ENCODE measurements at regions not wholly inside any gene's neighbourhood (a gene's known extent, or its start where the extent isn't known, plus 50 kb on each side); places are given as distances from the start of the nearest gene placed in this dataset.

- intact Hi-C loops (cut with micrococcal nuclease; ENCODE audit: unreplicated experiment) = no loop called here
- H3K27ac ChIP-seq (ENCODE audit: low read length) = no peak overlapping the region
- BruUV-seq (replicated peaks) = no TSS peak
- no peaks in the 10 kb centered on the region for H3K9me3 ChIP-seq (ENCODE audit: control insufficient read depth, insufficient read depth, low read depth, low read length)
- no peak for DNase-seq (ENCODE audit: low read depth, low spot score)
- H3K36me3 ChIP-seq (ENCODE audit: control insufficient read depth, insufficient read depth, low read length) = no peaks in the 10 kb centered on the region
- no peaks in the 10 kb centered on the region for H3K4me1 ChIP-seq (ENCODE audit: control insufficient read depth, insufficient read depth, low read length)
- TF ChIP-seq POLR2AphosphoS5 (IDR thresholded peaks at IDR 0.05; ENCODE audit: low read depth, low read length) (no peak), REST (IDR thresholded peaks at IDR 0.05; ENCODE audit: insufficient read depth in 1 of 2, low read depth in 2 of 2, low read length in 1 of 2) (no peak), TCF7L2 (IDR thresholded peaks at IDR 0.05; ENCODE audit: low read depth, low read length) (no peak), SIN3A (IDR thresholded peaks at IDR 0.05; ENCODE audit: borderline replicate concordance, insufficient read depth, low read depth, low read length) (no peak), CTCF (IDR thresholded peaks at IDR 0.05) (no peak)
- POLR2A ChIA-PET = no interaction called here
- in situ Hi-C loops (cut with HindIII; ENCODE audit: low pct_unique_long_range_greater_than_20kb, low sequenced_read_pairs) = no loop called here
- ATAC-seq = no peak
- H3K4me3 ChIP-seq (ENCODE audit: low read depth in 2 of 2, low read length in 2 of 2) = no peak overlapping the region
- CTCF ChIA-PET = no interaction called here
- H3K27me3 ChIP-seq (ENCODE audit: control insufficient read depth, insufficient read depth, low read length) = no peaks in the 10 kb centered on the region
These were observed 256.2 kb upstream of the KLHL29 start for GRCh38 chr2:23128684-23129292.

GRCh38 chr2:23131066-23131575 lies 253.9 kb upstream of the KLHL29 start:
- TF ChIP-seq SIN3A (IDR thresholded peaks at IDR 0.05; ENCODE audit: borderline replicate concordance, insufficient read depth, low read depth, low read length) (no peak), TCF7L2 (IDR thresholded peaks at IDR 0.05; ENCODE audit: low read depth, low read length) (no peak), POLR2AphosphoS5 (IDR thresholded peaks at IDR 0.05; ENCODE audit: low read depth, low read length) (no peak), REST (IDR thresholded peaks at IDR 0.05; ENCODE audit: insufficient read depth in 1 of 2, low read depth in 2 of 2, low read length in 1 of 2) (no peak), CTCF (IDR thresholded peaks at IDR 0.05) (no peak)
- Histone ChIP-seq H3K4me3 (ENCODE audit: low read depth in 2 of 2, low read length in 2 of 2) (no peak overlapping the region), H3K9me3 (ENCODE audit: control insufficient read depth, insufficient read depth, low read depth, low read length) (no peaks in the 10 kb centered on the region), H3K4me1 (ENCODE audit: control insufficient read depth, insufficient read depth, low read length) (no peaks in the 10 kb centered on the region), H3K27me3 (ENCODE audit: control insufficient read depth, insufficient read depth, low read length) (no peaks in the 10 kb centered on the region), H3K36me3 (ENCODE audit: control insufficient read depth, insufficient read depth, low read length) (no peaks in the 10 kb centered on the region), H3K27ac (ENCODE audit: low read length) (no peak overlapping the region)
- ChIA-PET POLR2A (no interaction called here), CTCF (no interaction called here)
- ATAC-seq (no peak), DNase-seq (ENCODE audit: low read depth, low spot score) (no peak)
- in situ Hi-C loops (cut with HindIII; ENCODE audit: low pct_unique_long_range_greater_than_20kb, low sequenced_read_pairs) = no loop called here
- intact Hi-C loops (cut with micrococcal nuclease; ENCODE audit: unreplicated experiment) = no loop called here
- no TSS peak for BruUV-seq (replicated peaks)

All from Panc1 (cell line).